MCF 10A (cell line): ENCODE measurements at regions not wholly inside any gene's neighbourhood (a gene's known extent, or its start where the extent isn't known, plus 50 kb on each side); places are given as distances from the start of the nearest gene placed in this dataset.

Experiments used
- BruUV-seq: library from RNA; stranded (reverse); fragments of 400-500 nt; replicated peaks from 2 replicates; lab custom pipeline; 2021; lab: Mats Ljungman, UMichigan
- CTCF ChIA-PET: fragments of 300-600 bp; sonication (Branson Sonifier 250); formaldehyde crosslinking; extraction: SDS; loops from one replicate; lab custom pipeline; 2021; ENCODE audit warnings: antibody characterized with exemption, inconsistent platforms; lab: Yijun Ruan, JAX
- POLR2A ChIA-PET: fragments of 300-600, 350-650 bp; sonication (Branson Sonifier 250); formaldehyde crosslinking; extraction: SDS; loops from one replicate; lab custom pipeline; 2020; ENCODE audit warnings: antibody characterized with exemption, inconsistent platforms; lab: Yijun Ruan, JAX
- DNase-seq: peaks from one replicate; pipeline ENCODE4 v3.0.0-alpha.2; 2018; ENCODE audit not compliant: unreplicated experiment
- H3K27ac Mint-ChIP-seq: one replicate; pipeline ENCODE4 v1.8.0; 2022; ENCODE audit warnings: mild to moderate bottlenecking, low read depth, mixed read lengths; ENCODE audit not compliant: unreplicated experiment
- H3K27me3 Mint-ChIP-seq: one replicate; pipeline ENCODE4 v1.8.0; 2022; ENCODE audit warnings: mixed read lengths; ENCODE audit not compliant: insufficient read depth, unreplicated experiment
- H3K36me3 Mint-ChIP-seq: one replicate; pipeline ENCODE4 v1.8.0; 2022; ENCODE audit warnings: mild to moderate bottlenecking, moderate library complexity, mixed read lengths; ENCODE audit not compliant: insufficient read depth, unreplicated experiment
- H3K4me1 Mint-ChIP-seq: one replicate; pipeline ENCODE4 v1.8.0; 2022; ENCODE audit warnings: mixed read lengths; ENCODE audit not compliant: insufficient read depth, unreplicated experiment
- H3K4me3 Mint-ChIP-seq: one replicate; pipeline ENCODE4 v1.8.0; 2022; ENCODE audit warnings: mild to moderate bottlenecking, moderate library complexity, mixed read lengths; ENCODE audit not compliant: unreplicated experiment
- H3K9me3 Mint-ChIP-seq: one replicate; pipeline ENCODE4 v1.8.0; 2022; ENCODE audit warnings: mixed read lengths; ENCODE audit not compliant: unreplicated experiment
- intact Hi-C: fragments of 100-400 bp; cut with micrococcal nuclease; formaldehyde crosslinking; loops from 2 replicates; pipeline ENCODE4 v1.14.1; 2022
- TF ChIP-seq, protein P1 (sequence below): fragments of 200-600 bp; IDR thresholded peaks from one replicate; pipeline ENCODE4 v1.8.0; 2022; ENCODE audit warnings: antibody characterized with exemption, mild to moderate bottlenecking; ENCODE audit not compliant: unreplicated experiment

DNA sequence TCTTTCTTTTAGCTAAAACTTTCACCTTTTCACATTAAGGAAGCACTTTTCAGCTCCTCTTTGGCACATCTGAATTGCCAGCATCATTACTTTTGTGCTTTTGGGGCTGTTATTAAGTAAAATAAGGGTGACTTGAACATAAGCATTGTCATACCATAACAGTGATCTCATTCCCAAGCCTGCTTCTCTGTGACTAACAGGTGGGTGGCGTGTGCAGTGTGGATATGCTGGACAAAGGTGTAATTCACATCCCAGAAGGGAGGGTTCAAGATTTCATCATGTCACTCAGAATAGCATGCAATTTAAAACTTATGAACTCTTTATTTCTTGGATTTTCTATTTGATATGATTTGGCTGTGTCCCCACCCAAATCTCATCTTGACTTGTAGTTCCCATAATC lies 517.4 kb upstream of the MKI67 start:
- CTCF ChIA-PET: interaction anchor here (1.4 kb wide), 1 partner anchor 17 kb away, joined by 3 read pairs; no protein-coding TSS in a partner anchor
- H3K27me3 Mint-ChIP-seq: no peaks in the 10 kb centered on the region

DNA sequence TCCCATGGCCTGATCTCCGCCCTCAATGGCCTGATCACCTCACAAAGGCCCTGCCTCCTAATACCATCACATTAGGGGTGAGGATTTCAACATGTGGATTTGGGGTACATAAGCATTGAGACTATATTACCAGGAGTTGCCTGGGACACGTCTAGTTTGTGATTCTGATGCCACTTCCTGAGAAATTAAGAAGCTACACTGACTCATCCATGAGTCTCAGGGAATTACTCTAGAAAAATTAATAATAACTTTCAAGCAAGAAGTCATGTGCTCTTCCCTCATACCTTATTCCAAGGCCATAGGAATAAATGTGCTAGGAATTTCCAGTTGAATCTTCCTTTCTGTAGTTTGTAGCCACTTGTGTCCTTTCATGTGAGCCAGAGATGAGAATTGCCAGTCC lies 519.3 kb upstream of the MKI67 start:
- no TSS peak for BruUV-seq
- TF ChIP-seq, protein P1, sequence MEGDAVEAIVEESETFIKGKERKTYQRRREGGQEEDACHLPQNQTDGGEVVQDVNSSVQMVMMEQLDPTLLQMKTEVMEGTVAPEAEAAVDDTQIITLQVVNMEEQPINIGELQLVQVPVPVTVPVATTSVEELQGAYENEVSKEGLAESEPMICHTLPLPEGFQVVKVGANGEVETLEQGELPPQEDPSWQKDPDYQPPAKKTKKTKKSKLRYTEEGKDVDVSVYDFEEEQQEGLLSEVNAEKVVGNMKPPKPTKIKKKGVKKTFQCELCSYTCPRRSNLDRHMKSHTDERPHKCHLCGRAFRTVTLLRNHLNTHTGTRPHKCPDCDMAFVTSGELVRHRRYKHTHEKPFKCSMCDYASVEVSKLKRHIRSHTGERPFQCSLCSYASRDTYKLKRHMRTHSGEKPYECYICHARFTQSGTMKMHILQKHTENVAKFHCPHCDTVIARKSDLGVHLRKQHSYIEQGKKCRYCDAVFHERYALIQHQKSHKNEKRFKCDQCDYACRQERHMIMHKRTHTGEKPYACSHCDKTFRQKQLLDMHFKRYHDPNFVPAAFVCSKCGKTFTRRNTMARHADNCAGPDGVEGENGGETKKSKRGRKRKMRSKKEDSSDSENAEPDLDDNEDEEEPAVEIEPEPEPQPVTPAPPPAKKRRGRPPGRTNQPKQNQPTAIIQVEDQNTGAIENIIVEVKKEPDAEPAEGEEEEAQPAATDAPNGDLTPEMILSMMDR: no peak
- Mint-ChIP-seq H3K27ac (no peak overlapping the region), H3K27me3 (no peaks in the 10 kb centered on the region), H3K9me3 (no peaks in the 10 kb centered on the region), H3K4me3 (no peak overlapping the region), H3K36me3 (no peaks in the 10 kb centered on the region), H3K4me1 (peaks cover 4% of the 10 kb centered on the region)
- DNase-seq: no peak
- CTCF ChIA-PET: interaction anchor here (0.5 kb wide), 1 partner anchor 197 kb away, joined by 5 read pairs; no protein-coding TSS in a partner anchor
- POLR2A ChIA-PET: no interaction called here
- intact Hi-C loops: no loop called here

More for the DNA sequence above, 517.4 kb upstream of the MKI67 start:
- intact Hi-C loops: no loop called here
- peaks cover 4% of the 10 kb centered on the region for H3K4me1 Mint-ChIP-seq
- POLR2A ChIA-PET: no interaction called here
- no peaks in the 10 kb centered on the region for H3K9me3 Mint-ChIP-seq
- TF ChIP-seq, protein P1: no peak
- H3K27ac Mint-ChIP-seq: no peak overlapping the region
- no peak overlapping the region for H3K4me3 Mint-ChIP-seq
- no peak for DNase-seq
- BruUV-seq: no TSS peak
- no peaks in the 10 kb centered on the region for H3K36me3 Mint-ChIP-seq

DNA sequence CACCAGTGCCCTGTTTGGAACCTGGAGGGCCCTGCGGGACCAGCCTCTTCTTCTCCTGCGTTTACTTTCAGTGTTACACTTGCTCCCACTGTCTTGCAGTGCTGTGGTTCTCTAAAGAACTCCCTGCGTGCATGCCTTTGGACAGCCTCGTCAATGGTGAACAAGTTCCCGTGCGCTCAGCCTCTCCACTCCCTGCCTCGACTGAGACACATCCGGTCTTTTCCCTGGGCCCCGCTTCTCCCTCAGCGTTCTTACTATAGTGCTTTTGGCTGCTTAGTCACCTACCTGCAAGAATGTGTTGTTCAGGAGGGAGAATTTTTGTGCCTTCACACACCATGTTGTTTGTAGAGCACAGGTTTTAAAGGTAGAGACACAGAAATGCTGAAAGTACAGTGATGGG lies 520.7 kb upstream of the MKI67 start:
- no peaks in the 10 kb centered on the region for H3K9me3 Mint-ChIP-seq
- no peak overlapping the region for H3K4me3 Mint-ChIP-seq
- H3K36me3 Mint-ChIP-seq: no peaks in the 10 kb centered on the region
- TF ChIP-seq, protein P1: no peak
- intact Hi-C loops: no loop called here
- H3K27ac Mint-ChIP-seq: no peak overlapping the region
- DNase-seq: no peak
- H3K27me3 Mint-ChIP-seq: no peaks in the 10 kb centered on the region
- H3K4me1 Mint-ChIP-seq: peaks cover 4% of the 10 kb centered on the region
- no TSS peak for BruUV-seq
- CTCF ChIA-PET: interaction anchor here (0.6 kb wide), 1 partner anchor 15 kb away, joined by 4 read pairs; no protein-coding TSS in a partner anchor
- POLR2A ChIA-PET: no interaction called here

DNA sequence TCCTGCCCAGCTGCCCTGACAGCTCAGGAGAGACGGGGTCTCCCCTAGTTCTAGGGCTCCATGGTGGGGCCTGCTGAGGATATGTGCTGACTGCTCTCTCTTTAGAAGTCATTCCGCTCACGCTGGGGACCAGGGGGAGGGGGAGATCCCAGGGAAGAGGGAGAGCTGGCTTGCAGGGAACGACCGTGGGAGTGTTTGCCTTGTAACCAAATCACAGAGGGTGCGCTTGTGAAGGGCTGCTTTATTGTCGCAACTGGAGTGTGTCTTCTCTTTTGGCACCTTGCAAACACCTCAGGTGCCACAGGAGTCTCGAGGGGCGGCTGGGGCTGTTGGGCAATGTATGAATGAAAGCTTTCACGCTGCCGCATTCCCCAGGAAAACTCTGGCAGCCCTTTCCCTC lies 531.3 kb upstream of the MKI67 start:
- no peaks in the 10 kb centered on the region for H3K4me1 Mint-ChIP-seq
- H3K27ac Mint-ChIP-seq: no peak overlapping the region
- TF ChIP-seq, protein P1: no peak
- no peak for DNase-seq
- BruUV-seq: no TSS peak
- H3K36me3 Mint-ChIP-seq: no peaks in the 10 kb centered on the region
- no peaks in the 10 kb centered on the region for H3K9me3 Mint-ChIP-seq
- H3K4me3 Mint-ChIP-seq: no peak overlapping the region
- intact Hi-C loops: no loop called here
- H3K27me3 Mint-ChIP-seq: peaks cover 11% of the 10 kb centered on the region
- ChIA-PET CTCF (interaction anchor here (1.1 to 3.2 kb wide), 2 partner anchors 389 to 393 kb away, joined by 4 to 16 read pairs; no protein-coding TSS in a partner anchor), POLR2A (no interaction called here)
